Peyer's patch (tissue), 4 donors: ENCODE measurements at regions not wholly inside any gene's neighbourhood (a gene's known extent, or its start where the extent isn't known, plus 50 kb on each side); places are given as distances from the start of the nearest gene placed in this dataset.

Experiments
- DNase-seq, 3 donors: peaks; one replicate each; pipeline ENCODE4 v3.0.0-alpha.2; 2017 to 2019
- H3K27ac ChIP-seq, 4 donors: fragments of 200-600 bp; sonication (generic); one replicate each; pipeline ENCODE4 v1.5.1; 2016 to 2019
- H3K27me3 ChIP-seq, 2 donors: fragments of 200-600 bp; sonication (generic); one replicate each; pipeline ENCODE4 v1.5.1; 2019
- H3K36me3 ChIP-seq, 3 donors: fragments of 200-600 bp; sonication (generic); one replicate each; pipeline ENCODE4 v1.5.1; 2016 to 2019
- H3K4me1 ChIP-seq, 4 donors: fragments of 200-600 bp; sonication (generic); one replicate each; pipeline ENCODE4 v1.5.1; 2016 to 2019
- H3K4me3 ChIP-seq, 4 donors: fragments of 200-600 bp; sonication (generic); 1 replicate in 3 of 4; 2 replicates in 1 of 4; pipeline ENCODE4 v1.5.1; 2016 to 2019; ENCODE audit warnings: mild to moderate bottlenecking in 1 of 4
- H3K9me3 ChIP-seq, 4 donors: fragments of 200-600 bp; sonication (generic); one replicate each; pipeline ENCODE4 v1.5.1; 2016 to 2019; ENCODE audit warnings: mild to moderate bottlenecking in 1 of 4
- POLR2A ChIP-seq, 2 donors: fragments of 450-650 bp; IDR thresholded peaks; one replicate each; pipeline ENCODE4 v1.5.1; 2017; ENCODE audit warnings: antibody characterized with exemption in 2 of 2, mild to moderate bottlenecking in 2 of 2, moderate library complexity in 2 of 2
- TF ChIP-seq, protein P1 (sequence below), 6 experiments: fragments of 450-650 bp in 4 of 6; fragments of 200-600 bp in 2 of 6; sonication (generic) in 1 of 6; IDR thresholded peaks; one replicate each; pipeline ENCODE4 v1.5.1; 2017 to 2019; ENCODE audit warnings: antibody characterized with exemption in 6 of 6, mild to moderate bottlenecking in 3 of 6, moderate library complexity in 1 of 6

DNA sequence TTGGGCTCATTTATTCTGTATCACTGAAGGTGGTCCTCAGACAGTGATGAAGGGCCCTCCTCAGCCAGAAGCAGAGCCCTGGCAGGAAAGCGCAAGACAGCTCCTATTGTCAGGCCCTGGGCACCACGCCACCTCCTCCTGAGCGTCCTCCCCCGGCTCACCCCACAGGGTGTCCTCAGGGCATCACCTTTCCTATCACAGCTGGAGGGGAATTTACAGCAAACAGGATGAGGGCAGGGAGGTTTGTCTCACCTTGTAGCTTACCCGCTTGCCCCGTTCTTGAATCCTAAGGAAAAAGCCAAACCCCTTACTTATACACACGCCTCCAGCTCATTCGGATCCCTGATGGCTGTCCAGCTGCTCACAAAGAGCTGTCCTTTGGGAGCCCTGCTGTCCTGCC is 50.2 kb upstream of the LANCL2 start:
- no peak overlapping the region for H3K27ac ChIP-seq

More for the DNA sequence above, 50.2 kb upstream of the LANCL2 start:
- H3K27me3 ChIP-seq, result no peaks in the 10 kb centered on the region
- no peaks in the 10 kb centered on the region for H3K4me1 ChIP-seq
- no peaks in the 10 kb centered on the region for H3K36me3 ChIP-seq
- H3K4me3 ChIP-seq, result no peak overlapping the region
- TF ChIP-seq, protein P1, sequence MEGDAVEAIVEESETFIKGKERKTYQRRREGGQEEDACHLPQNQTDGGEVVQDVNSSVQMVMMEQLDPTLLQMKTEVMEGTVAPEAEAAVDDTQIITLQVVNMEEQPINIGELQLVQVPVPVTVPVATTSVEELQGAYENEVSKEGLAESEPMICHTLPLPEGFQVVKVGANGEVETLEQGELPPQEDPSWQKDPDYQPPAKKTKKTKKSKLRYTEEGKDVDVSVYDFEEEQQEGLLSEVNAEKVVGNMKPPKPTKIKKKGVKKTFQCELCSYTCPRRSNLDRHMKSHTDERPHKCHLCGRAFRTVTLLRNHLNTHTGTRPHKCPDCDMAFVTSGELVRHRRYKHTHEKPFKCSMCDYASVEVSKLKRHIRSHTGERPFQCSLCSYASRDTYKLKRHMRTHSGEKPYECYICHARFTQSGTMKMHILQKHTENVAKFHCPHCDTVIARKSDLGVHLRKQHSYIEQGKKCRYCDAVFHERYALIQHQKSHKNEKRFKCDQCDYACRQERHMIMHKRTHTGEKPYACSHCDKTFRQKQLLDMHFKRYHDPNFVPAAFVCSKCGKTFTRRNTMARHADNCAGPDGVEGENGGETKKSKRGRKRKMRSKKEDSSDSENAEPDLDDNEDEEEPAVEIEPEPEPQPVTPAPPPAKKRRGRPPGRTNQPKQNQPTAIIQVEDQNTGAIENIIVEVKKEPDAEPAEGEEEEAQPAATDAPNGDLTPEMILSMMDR (IDR thresholded peaks at IDR 0.05), result no peak
- no peak for TF ChIP-seq POLR2A (IDR thresholded peaks at IDR 0.05)
- DNase-seq, result no peak
- no peaks in the 10 kb centered on the region for H3K9me3 ChIP-seq
